GM19240 (cell line): ENCODE measurements at regions not wholly inside any gene's neighbourhood (a gene's known extent, or its start where the extent isn't known, plus 50 kb on each side); places are given as distances from the start of the nearest gene placed in this dataset.

Experiments
- DNase-seq: peaks from one replicate; pipeline ENCODE4 v3.0.0; 2011; ENCODE audit warnings: low spot score; ENCODE audit not compliant: insufficient read length

DNA sequence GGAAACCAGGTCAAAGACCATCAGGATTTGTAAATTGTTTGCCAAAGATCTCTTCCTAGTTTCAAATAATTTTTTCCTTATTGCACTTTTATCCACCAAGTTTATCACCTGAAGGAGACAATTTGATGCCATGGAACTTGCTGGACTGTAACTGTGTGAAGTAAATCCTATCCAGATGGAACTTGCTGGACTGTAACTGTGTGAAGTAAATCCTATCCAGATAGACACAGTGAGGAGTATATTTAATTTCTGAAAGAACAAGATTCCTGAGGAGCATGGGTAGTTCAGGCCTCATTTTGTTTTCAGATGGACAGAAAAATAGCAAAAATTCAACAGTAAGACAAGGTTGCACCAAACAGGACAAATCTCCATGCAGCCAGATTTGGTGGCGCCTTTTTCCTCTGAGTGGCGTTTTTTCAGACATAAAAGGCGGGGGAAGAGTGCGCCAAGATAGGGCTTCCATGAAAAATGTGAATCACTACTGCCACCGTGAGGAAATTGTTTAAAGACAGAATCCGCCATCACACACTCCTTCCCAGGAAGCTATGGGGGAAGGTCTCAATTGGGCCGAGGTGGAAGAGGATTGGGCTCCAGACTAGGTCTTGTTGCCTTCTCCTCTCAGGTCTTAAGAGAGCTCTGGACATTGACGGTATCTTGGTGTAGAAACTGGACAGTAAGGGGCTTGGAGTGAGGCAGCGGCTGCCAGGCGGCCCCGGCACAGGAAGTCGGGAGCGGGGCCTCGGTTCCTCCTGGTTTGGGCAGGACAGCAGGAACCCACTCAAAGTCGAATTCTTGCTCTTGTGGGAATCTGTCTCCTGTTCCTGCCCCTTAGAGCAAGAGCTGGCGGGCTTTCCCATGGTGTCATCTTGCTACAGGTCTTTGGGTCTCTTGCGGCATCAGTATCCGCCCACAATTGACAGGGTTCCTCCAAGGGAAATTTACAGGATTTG lies 234.7 kb downstream of the OR13H1 start:
- no peak for DNase-seq

DNA sequence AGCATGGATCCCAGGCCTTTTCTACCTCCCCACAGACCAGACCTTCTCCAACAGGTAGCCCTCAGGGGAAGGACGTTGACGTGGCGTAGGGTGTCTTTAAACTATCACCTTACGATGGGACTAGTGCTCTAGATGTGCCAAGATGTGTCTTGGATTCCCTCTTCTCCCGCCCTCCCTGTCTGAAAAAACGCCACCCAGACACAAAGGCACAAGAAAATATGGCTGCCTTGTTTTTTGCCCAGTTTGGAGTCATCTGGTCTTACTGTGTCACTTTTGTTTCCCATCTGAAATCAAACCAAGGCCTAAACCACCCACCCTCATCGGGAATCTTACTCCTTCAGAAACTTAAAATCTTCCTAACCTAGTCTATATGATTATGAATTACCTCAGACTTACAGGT lies 235.4 kb downstream of the OR13H1 start:
- DNase-seq, result no peak

DNA sequence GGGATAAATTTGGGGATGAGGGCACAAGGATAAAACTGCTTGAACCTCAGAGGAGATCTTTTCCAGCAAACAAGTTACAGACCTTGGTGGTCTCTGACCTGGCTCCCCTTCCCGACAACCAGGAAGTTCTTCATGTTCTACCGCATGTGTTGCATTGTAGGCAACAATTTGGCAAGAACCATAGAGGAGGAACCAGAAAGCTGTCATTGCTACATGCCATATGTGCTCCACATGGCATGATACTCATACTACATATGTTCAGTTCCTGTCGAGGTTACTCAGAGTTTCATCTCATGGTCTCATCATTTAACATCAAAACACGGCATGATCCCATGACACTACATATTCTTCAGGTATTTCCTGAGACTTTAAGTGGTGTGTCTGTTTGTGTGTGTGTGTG lies 235.9 kb downstream of the OR13H1 start:
- DNase-seq, result no peak

DNA sequence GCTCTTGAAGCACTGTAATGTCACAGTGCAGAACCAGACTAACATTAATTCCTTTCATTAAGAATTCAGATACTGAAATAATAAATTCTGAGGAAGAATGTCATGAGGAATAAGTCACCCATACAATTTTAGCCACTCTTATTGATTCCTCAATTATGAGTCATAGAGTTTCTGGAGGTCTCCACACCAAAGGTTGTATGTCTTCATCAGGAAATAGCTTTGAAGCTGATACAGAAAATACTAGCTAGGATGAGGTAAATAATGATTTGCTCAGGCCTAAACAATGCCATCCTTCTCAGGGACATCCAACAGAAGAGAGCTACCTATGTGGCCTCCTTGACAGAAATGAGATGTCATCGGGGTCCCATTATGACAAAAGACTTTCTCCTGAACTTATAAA lies 238.8 kb downstream of the OR13H1 start:
- no peak for DNase-seq

DNA sequence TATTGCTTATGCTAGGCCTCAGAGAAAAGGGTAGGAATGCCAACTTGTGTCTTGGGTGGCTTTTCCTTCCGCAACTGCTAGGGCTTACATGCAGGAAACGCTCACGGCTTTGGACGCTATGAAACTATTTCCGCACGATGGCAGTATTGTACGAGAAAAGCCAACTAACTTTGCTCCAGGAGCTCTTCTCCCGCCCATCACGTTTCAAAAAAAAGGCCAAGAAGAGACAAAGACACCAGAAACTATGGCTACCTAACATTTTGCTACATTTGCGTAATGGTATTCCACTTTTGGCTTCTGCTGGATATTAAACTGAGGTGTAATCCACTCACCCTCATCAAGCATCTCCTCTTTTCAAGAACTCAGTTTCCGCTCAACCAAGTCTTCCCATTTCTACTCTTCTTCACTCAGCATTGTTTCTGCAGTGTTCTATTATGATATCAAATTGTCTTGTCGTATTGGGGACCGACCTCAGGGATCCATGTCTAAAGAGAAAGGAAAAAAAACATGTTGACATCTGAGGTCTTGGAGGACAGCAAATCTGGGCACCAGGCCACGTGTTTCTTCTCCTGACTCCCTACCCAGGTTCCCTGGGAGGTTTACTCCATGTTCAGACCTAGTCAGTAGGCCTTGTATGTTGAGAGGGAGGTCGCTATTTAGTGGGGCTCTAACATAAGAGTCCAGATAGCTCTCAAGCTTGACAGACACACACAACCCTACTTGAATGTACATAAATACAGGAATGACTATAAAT lies 239.4 kb upstream of the STK26 start:
- DNase-seq, result no peak

DNA sequence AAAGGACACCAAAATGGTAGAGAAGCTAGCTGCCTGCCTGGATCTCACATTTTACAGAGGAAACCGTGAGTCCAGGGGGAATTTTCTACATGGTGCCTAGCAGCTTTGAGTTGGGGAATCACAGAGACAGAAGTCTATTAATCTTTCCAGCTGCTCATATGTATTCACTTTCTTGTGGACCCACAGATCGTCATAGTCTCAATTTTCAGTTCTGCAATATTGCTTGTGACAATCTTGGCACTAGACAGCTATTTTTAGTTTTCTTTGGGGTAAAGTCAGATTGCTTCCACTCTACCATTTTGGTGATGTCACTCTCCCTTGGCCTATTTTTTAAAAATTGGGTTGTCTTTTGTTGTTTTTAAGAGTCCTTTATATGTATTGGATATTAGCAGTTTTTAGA lies 233.4 kb upstream of the STK26 start:
- no peak for DNase-seq

DNA sequence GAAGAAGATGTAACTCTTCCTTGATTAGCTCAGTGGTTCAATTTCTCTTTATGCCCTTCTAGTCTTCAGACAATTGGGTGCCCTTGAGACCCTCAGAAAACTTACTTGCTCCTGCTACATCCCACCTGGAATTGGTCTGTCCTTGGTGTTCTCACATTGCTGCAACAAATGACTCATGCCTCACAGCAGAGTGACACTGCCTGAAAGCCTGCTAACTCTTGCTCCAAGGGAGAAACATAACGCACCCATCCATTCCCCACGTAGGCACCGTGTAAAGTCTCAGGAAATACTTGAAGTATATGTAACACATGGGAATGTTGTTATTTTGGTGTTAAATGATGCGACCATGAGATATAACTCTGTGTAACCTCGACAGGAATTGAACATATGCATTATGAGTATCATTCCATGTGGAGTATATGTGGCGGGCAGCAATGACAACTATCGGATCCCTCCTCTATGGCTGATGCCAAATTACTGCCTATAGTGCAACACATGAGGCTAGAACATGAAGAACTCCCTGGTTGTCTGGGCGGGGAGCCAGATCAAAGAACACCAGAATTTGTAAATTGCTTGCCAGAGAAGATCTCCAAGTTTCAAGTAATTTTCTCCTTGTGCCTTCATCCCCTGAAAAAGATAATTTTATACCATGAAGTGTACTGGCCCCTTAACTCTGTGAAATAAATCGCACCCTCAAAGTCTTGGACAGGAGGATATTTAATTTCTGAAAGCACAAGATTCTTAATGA lies 231.3 kb upstream of the STK26 start:
- DNase-seq, result no peak

DNA sequence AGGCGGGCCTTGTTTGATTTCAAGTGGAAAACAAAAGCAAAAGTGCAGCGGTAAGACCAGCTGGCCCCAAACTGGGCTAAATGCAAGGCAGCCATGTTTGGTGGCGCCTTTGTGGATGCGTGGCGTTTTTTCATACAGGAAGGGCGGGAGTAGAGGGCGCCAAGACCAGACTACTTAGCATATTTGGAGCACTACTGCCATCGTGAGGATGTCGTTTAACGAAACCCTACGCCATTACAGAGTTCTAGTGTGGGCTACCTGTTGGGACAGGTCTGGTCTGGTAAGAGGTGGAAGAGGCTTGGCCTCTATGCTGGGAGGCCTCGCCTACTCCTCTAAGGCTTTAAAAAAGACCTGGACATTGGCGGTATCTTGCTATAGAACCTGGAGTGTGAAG lies 230.7 kb upstream of the STK26 start:
- DNase-seq, result no peak

DNA sequence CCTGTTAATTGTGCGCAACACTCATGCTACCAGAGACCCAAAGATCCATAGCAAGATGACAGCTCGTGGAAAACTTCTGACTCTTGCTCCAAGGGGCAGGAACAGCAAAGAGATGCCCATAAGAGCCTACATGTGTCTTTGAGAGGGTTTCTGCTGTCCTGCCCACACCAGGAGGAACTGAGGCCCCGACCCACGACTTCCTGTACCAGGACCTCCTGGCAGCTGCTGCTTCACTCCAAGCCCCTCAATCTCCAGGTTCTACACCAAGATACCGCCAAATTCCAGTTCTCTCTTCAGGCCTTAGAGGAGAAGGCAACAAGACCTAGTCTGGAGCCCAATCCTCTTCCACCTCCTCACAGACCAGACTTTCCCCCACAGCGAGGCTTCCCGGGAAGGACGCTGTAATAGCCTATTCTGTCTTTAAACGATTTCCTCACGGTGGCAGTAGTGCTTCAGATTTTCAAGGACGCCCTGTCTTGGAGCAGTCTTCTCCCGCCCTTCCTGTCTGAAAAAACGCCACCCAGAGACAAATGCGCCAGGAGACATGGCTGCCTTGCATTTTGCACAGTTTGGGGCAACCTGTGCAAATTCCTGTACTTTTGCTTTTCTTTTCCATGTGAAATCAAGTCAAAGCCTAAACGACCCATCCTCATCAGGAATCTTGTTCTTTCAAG lies 230.2 kb upstream of the STK26 start:
- DNase-seq, result peak; percentile 16

DNA sequence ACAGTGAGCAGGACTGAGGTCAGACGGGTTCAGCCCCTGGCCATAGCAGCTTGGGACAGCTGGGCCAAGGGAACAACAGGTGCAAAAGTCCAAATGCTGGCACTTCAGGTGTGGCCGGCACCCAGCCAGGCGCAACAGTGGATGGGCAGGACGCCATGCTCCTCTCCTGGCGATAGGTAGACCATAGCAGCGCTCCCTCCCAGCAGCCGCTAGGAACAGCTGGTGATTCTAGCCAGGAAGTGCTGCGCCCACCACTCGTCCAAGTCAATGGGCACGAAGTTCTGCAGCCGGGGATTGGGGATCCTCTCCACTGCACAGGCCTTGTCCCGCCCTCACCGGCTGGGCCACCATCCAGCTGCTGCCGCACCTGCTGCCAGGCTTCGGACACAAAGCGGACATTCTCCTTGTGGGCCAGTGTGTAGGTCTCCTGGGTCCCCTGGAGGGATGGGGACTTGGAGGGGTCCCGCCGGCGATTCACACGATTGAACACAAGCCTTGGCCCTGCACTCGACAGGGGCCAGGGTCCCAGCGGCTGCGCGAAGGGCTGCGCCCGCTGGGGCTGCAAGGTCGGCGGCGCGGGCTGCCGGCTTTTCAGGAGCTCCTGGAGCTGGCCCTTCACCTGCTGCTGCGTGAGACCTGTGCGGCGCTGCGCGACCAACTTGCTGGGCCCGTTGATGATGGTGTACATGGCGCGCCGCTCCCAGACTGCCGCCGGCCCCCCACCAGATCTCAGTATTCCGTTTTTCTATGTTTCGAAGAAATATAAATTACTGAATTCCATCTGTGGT lies 227.5 kb upstream of the STK26 start:
- no peak for DNase-seq

DNA sequence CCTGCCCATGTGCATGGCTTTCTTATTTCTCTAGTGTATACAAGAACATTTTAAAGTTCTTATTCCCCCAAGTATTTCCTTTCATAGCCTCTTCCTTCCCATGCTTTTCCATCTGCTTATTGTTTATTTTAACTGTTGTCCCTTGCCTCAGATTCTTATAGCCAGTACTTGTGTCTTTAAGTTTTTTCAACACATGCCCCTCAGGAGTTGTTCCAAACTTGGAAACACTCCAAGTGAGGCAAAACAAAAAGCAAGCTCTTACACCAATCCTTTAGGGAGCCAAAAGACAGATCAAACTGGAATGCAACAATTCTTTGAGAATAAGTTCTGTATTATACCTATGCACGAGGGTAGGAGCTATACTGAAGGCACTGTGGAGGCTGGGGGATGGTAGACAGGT lies 222.0 kb upstream of the STK26 start:
- no peak for DNase-seq

DNA sequence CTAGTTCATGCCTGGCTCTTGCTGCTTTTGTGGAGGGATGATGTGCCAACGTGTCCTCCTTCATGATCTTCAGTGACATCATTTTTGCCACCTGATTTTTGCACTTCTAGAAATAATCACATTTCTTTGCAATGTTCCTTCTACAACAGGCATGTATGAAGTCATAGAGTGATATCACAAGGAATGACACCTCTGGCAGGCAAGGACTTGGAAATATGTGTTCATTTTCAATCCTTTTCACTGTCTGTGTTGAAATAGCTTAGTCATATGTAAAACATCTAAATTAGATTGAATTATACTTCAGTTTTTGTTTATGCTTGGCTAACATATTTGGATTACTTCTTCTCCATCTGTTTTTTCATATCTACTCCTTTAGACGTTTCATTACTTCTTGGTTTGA lies 221.2 kb upstream of the STK26 start:
- DNase-seq, result no peak

DNA sequence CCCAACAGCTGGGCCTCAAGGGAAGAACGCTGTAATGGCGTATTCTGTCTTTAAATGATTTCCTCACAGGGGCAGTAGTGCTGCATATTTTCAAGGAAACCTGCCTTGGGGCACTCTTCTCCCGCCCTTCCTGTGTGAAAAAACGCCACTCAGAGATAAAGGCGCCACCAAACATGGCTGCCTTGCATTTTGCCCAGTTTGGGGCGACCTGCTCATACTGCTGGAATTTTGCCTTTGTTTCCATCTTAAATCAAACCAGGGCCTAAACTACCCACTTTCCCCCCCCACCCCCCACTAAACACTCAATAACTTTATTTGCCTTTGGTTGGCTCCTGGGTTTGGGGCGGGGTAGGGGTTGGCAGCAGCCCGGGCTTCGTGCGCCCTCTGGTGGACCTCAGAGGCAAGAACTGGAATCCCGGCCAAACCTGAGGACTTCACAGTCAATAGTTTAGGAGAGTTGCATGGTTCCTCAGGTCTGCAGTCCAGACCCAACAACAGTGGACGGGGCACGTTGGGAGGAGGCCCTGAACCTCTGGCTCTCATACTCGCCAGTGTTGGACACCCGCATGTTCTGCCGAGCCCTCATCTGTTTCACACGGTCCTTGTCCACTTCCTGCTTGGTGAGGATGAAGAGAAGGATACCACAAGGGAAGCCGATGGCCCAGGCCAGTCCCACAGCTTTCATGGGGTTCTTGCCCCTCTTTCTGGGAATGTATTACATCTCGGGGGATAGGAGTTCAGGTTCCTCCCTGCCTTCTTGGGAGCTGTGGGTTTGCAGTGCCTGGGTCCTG lies 220.1 kb upstream of the STK26 start:
- DNase-seq, result peak; percentile 29

DNA sequence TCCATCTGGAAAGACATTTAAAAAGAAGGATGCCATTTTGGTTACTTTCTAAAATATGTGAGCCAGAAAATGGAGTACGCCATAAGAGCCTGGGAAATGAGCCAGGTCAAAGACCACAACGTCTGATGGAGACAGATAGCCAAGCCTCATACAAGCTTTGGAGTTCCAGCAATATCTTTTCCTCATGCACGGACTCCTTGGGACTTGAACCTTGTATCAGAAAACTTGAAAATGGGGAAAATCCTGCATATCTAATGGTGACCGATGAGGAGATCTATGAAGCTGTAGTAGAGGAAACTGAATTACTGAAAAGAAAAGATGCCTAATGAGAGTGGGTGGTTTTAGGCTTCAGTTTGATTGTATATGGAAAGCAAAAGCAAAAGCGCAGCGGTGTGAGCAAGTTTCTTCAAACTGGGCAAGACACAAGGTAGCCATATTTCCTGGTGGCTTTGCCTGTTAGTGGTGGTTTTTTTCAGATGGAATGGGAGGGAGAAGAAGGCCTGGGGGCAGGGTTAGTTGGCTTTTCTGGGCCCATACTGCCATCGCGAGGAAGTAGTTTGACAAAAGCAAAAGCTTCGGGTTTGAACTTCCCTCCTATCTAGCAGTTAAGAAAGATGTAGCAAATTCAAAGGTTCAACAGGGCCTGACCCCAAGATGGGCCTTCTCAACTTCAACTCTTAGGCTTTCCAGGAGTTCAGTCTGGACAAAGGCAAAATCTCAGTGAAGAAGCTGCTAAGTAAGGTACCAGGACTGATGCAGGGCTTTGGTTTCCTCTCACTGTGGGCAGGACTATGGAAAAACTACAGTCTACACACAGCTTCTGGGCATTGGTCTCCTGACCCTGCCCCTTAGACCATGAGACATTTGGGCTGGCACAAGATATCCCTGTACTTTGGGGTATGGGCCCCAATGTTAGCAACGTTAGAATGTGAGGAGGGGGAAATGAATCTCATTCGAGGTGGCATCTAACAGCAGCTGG lies 210.0 kb upstream of the STK26 start:
- peak; percentile 63 for DNase-seq

DNA sequence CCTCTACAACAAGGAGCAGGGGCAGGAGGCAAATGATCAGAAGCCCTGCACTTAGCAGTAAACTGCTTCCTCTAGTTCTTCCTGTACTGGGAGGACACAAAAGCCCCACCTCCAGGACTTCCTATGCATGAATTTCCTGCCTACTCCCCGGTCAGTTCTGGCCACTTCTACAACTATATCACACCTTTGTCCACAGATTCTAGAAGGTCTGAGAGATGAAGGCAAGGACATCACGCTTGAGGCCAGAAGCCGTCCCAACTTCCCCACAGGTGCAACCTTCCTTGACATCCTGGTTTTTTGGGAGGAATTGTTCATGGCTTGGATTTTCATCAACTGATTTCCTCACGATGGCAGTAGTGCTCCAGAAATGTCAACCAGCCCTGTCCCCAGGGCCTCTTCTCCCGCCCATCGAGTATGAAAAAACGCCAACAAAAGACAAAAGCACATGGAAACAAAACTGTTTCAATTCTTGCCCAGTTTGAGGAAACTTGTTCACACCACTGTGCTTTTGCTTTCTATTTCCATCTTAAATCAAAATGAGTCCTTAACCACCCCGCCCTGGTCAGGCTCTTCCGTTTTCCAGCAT lies 206.5 kb upstream of the STK26 start:
- DNase-seq, result no peak

DNA sequence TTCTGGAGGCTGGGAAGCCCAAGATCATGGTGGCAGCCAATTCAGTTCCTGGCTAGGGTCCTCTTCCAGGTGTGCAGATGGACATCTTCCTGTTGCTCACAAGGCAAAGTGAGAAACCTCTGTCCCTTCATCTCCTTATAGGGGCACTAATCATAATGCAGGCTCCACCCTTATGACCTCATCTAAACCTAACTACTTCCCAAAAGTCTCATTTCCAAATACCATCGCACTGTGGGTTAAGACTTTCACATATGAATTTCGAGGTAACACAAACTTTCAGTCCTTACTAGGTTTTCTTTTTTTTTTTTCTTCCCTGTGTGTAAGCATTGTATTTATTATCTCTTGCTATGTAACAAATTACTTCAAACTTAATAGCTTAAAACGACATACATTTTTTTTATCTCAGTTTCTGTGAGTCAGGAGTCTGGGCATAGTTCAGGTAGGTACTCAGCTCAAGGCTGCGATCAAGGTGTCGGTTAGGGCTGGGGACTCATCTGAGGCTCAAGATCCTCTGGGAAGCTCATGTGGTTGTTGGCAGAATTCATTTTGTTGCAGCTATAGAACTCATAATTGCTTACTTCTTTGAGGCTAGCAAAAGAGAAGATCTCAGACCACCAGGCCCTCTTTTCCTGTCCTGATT lies 204.7 kb upstream of the STK26 start:
- DNase-seq, result no peak

DNA sequence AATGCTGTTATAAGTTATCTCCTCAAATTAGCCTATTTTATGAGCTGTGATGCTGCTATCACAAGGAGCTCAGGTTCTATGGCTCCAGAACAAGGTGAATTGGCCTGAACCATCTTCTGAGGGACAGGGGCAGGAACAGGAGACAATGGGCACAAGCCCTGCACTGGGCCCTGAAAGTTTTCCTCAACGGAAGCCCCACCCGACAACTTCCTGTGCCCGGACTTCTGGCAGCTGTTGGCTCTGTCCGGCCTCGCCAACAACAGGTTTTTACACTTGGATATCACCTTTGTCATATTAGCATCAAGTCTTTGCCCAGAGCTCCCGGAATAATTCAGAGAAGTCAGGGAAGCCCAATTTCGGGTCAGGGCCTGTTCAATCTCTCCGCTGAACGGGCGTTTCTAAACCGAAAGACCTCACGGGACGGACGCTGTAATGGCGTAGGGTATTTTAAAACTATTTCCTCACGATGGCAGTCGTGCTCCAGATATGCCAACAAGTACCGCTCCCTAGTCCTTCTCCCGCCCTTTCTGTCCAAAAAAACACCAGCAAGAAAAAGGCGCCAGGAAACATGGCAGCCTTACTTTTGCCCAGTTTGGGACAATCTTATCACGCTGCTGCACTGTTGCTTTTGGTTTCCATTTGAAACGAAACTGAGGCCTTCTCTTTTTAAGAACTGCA lies 201.0 kb upstream of the STK26 start:
- DNase-seq, result no peak
